ENCODE measurements at regions not wholly inside any gene's neighbourhood (a gene's known extent, or its start where the extent isn't known, plus 50 kb on each side); places are given as distances from the start of the nearest gene placed in this dataset.
"Not testable (repeated sequence)": the region's sequence is repeated elsewhere in the genome, so short reads cannot be mapped to it uniquely, and the experiment has no call there.

- DNase-seq (ENCODE audit: low read depth), result no peak
These were observed 123.8 kb upstream of the CDH5 start for GRCh38 chr16:66242672-66243071.

GRCh38 chr16:66242206-66242605, 124.3 kb upstream of the CDH5 start:
- DNase-seq (ENCODE audit: low read depth), result not testable (repeated sequence)

DNA sequence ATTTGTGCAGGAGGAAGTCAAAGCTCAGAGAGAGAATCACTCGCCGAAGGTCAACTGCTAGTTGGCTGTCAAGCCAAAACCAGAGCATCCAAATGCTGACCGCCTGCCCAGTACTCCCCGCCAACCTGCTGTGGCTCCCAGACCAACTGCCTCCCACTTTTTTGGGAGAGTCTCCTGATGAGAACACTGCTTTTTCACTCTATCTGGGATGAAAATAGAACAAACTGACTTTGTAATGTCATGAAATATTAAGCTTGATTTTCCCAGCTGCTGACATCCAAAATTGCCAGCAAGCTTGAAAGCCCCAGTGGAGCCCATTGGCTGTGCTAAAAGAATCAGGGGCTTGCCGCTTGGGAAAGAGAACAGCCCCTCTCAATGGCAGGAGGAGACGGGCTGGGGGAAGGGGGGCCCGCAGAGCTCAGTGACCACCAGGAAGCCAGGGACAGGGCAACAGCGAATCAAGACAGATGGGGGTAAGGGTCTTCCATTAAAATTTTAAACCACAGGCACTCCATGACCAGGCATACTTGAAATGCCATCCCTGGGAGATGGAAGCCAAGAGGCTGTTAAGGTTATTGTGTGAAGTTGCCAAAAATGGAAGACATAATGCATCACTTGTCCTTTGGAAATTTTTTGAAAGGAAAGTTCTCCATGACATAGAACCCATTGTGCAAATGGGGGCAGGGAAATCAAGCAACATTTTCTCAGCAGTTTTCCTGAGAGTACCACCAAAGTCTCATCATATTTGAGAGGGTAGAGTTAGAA, 125.7 kb upstream of the CDH5 start:
- no peak for DNase-seq (ENCODE audit: low read depth)

DNA sequence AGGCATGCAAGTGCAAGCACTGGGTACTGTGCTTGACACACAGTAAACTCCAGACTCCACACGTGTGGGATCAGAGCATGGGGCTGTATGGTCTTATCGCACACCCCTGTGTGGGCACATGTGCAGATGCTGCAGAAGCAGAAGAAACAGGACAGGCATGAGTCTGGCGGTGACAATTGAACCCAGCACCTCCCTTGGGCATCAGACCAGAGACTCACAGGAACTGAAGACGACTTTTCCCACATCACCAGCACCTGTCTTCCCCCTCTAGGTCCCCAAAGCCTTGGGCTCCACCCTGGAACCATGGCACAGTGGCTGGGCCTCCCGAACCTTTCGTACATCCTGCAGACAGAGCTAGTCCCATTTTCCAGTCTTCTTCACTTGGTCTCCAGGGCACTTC, 126.4 kb upstream of the CDH5 start:
- no peak for DNase-seq (ENCODE audit: low read depth)

- no peak for DNase-seq (ENCODE audit: low read depth)
These were observed 127.8 kb upstream of the CDH5 start for GRCh38 chr16:66238696-66239095.

- no peak for DNase-seq (ENCODE audit: low read depth)
These were observed 130.2 kb upstream of the CDH5 start for GRCh38 chr16:66236301-66236700.

- DNase-seq (ENCODE audit: low read depth), result no peak
These were observed 134.9 kb upstream of the CDH5 start for GRCh38 chr16:66231452-66232160.

DNA sequence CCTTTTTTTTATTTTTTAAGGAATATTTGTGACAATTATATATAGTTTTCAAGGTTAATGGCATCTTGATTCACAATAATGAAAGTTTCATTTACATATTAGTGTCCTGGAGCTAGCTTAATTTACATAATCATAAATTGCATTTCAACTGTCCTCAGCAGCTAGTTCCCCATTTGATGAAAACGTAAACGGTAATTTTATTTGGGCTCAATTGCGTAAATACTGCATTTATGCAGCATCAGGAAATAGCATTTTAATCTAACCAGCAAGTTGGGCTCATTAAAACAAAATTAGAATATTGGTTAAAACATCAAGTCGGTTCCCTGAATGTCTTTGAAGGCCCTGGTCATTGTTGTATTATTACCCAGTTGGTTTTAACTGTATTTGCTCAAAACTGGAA, 136.8 kb upstream of the CDH5 start:
- no peak for DNase-seq (ENCODE audit: low read depth)

DNA sequence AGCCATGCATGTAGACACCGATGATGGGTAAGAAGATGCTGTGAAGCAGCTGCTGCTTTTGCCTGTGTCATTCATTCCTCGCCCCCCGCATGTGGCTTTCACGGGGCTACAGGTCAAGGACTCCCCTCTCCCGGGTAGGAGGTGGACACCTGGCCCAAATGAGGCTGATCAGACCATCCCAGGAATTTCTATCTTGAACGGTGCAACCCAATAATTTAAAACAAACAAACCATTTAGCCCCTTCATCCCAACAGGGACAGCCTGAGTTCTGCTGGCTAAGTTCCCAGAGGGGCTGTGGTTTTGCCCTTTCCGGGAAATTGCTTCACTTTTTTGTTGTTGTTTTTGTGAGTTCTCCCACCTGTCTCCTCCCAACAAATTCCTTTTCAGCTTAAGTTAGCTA, 137.7 kb upstream of the CDH5 start:
- no peak for DNase-seq (ENCODE audit: low read depth)

GRCh38 chr16:66227766-66228530, 138.5 kb upstream of the CDH5 start:
- DNase-seq (ENCODE audit: low read depth), result no peak

- no peak for DNase-seq (ENCODE audit: low read depth)
These were observed 139.7 kb upstream of the CDH5 start for GRCh38 chr16:66226762-66227161.

- no peak for DNase-seq (ENCODE audit: low read depth)
These were observed 140.8 kb upstream of the CDH5 start for GRCh38 chr16:66225696-66226095.

DNA sequence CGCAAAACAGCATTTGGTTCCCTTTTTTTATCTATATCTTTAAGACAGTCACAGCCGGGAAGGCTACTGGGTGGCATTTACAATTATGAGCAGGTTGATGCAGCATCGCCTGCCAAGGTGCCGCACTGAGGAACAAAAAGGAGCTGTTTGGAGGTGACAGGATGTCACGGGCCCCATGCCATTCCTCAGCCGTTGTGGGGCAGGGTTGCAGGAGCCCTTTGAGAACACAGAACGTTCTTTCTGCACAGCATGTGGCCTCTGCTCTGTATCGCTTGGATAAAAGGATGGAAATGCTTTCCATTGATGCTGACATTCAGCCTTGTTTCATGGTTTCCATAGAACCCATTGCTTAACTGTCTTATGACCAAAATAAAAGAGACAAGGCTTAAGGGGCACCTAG, 141.9 kb upstream of the CDH5 start:
- no peak for DNase-seq (ENCODE audit: low read depth)

GRCh38 chr16:66224186-66224585, 142.3 kb upstream of the CDH5 start:
- DNase-seq (ENCODE audit: low read depth), result no peak

DNA sequence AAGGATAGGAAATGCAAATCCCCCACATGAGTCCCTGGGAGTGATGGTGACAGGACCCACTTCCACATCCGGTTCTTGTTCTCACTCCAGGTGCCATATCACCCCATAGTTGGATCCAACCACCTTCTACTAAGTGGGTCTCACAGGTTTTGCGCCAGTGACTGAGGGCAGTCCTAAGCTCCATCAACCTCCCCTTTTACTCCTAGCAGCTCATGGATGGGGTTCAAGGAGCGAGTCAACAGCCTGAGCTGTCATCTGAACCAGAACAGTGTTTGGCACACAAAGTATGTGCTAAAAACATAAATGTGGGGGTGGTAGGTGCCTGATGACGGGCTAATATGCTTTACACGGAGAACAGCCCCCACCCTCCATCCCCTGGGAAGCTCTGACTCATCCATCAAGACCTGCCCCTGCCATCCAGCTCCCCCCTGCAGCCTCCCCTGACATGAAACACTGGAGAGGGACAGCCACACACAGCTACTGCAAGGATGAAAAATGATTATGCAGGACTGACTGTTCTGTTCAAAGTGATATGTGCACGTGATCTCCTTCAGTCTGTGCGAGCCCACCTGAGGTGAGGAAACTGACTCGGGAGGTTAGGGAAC, 143.2 kb upstream of the CDH5 start:
- DNase-seq (ENCODE audit: low read depth), result no peak

GRCh38 chr16:66222756-66223155, 143.7 kb upstream of the CDH5 start:
- DNase-seq (ENCODE audit: low read depth), result no peak

- DNase-seq (ENCODE audit: low read depth), result no peak
These were observed 145.8 kb upstream of the CDH5 start for GRCh38 chr16:66220702-66221101.

- no peak for DNase-seq (ENCODE audit: low read depth)
These were observed 147.0 kb upstream of the CDH5 start for GRCh38 chr16:66219491-66219890.

- DNase-seq (ENCODE audit: low read depth), result no peak
These were observed 154.1 kb upstream of the CDH5 start for GRCh38 chr16:66212428-66212827.

DNA sequence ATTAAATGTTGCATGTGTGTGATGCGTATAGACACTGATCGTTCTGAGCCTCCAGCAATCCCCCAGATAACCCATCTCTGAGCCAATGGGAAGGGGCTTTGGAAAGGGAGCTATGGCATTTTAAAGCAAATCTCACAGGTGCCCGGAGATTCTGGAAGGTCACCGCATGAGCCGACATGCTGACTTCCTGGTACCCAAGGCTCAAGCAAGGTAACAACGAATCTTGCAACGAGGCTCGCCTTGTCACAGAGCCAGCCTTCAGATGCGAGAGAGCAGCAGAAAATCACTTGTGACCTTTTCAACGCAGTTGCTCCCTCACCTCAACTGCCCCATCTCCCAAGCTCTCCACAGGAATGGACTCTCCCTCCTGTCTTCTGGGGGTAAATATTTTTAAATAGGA, 154.8 kb upstream of the CDH5 start:
- DNase-seq (ENCODE audit: low read depth), result no peak

- no peak for DNase-seq (ENCODE audit: low read depth)
These were observed 158.6 kb upstream of the CDH5 start for GRCh38 chr16:66207883-66208265.

- DNase-seq (ENCODE audit: low read depth), result no peak
These were observed 159.2 kb upstream of the CDH5 start for GRCh38 chr16:66207139-66207882.

Measured in stimulated activated CD4-positive, alpha-beta T cell treated with anti-CD3 and anti-CD28 coated beads, Interleukin-2, amount 100 ng/mL, for 4 hours (primary cell).